Endodermal cell (in vitro differentiated cells): ENCODE measurements at regions not wholly inside any gene's neighbourhood (a gene's known extent, or its start where the extent isn't known, plus 50 kb on each side); places are given as distances from the start of the nearest gene placed in this dataset.

ENCODE experiments used
- DNase-seq: peaks from one replicate; pipeline ENCODE4 v3.0.0-alpha.2; 2017
- H3K27ac ChIP-seq: 2 replicates; pipeline ENCODE4 v1.5.1; 2013; ENCODE audit warnings: mild to moderate bottlenecking, low read depth, low read length, moderate library complexity
- H3K27me3 ChIP-seq: 2 replicates; pipeline ENCODE4 v1.6.1; 2013; ENCODE audit warnings: mild to moderate bottlenecking, low read length, moderate library complexity; ENCODE audit not compliant: insufficient read depth, control insufficient read depth, poor library complexity, severe bottlenecking
- H3K36me3 ChIP-seq: 2 replicates; pipeline ENCODE4 v1.7.0; 2013; ENCODE audit warnings: mild to moderate bottlenecking, low read length, moderate library complexity; ENCODE audit not compliant: control insufficient read depth, insufficient read depth
- H3K4me1 ChIP-seq: one replicate; pipeline ENCODE4 v1.7.0; 2013; ENCODE audit warnings: low read length; ENCODE audit not compliant: control insufficient read depth, insufficient read depth
- H3K4me3 ChIP-seq: 2 replicates; pipeline ENCODE4 v1.5.1; 2013; ENCODE audit warnings: mild to moderate bottlenecking, low read length, moderate library complexity
- H3K9ac ChIP-seq: 2 replicates; pipeline ENCODE4 v1.6.1; 2013; ENCODE audit warnings: mild to moderate bottlenecking, low read length, moderate library complexity; ENCODE audit not compliant: poor library complexity, severe bottlenecking; ENCODE audit errors: extremely low read depth
- H3K9me3 ChIP-seq: 2 replicates; pipeline ENCODE4 v1.6.1; 2013; ENCODE audit warnings: mild to moderate bottlenecking, low read length, moderate library complexity; ENCODE audit not compliant: control insufficient read depth
- H3K27ac Mint-ChIP-seq: 2 replicates; pipeline ENCODE4 v1.8.0; 2020; ENCODE audit warnings: mixed read lengths
- H3K27me3 Mint-ChIP-seq: 2 replicates; pipeline ENCODE4 v1.8.0; 2021; ENCODE audit warnings: mild to moderate bottlenecking, mixed read lengths; ENCODE audit not compliant: insufficient read depth
- H3K36me3 Mint-ChIP-seq: 2 replicates; pipeline ENCODE4 v1.8.0; 2020; ENCODE audit warnings: low read depth, mixed read lengths
- H3K4me1 Mint-ChIP-seq: 2 replicates; pipeline ENCODE4 v1.8.0; 2020; ENCODE audit warnings: mixed read lengths
- H3K4me3 Mint-ChIP-seq: 2 replicates; pipeline ENCODE4 v1.8.0; 2020; ENCODE audit warnings: mild to moderate bottlenecking, moderate library complexity, mixed read lengths
- H3K9me3 Mint-ChIP-seq: 2 replicates; pipeline ENCODE4 v1.8.0; 2020; ENCODE audit warnings: mild to moderate bottlenecking, mixed read lengths
- CTCF ChIP-seq: fragments of 200-600 bp; sonication (generic); conservative IDR thresholded peaks from 2 replicates; pipeline ENCODE4 v1.5.0; 2021; ENCODE audit warnings: antibody characterized with exemption, mild to moderate bottlenecking
- WGBS, 2 experiments: methylation state at CpG; one replicate each; pipeline versions ENCODE4 v1.1.5 to v1.1.7; 2013; ENCODE audit warnings: missing lambda C conversion rate in 2 of 2, mixed read lengths in 1 of 2; ENCODE audit not compliant: insufficient coverage in 1 of 2, insufficient read length in 1 of 2; 5-methylcytosine and 5-hydroxymethylcytosine counted together

GRCh38 chr13:75217949-75218348 is 264.0 kb downstream of the TBC1D4 start:
- Mint-ChIP-seq H3K4me3 (no peak overlapping the region), H3K9me3 (no peaks in the 10 kb centered on the region), H3K36me3 (no peaks in the 10 kb centered on the region), H3K27ac (no peak overlapping the region), H3K27me3 (peaks cover 31% of the 10 kb centered on the region), H3K4me1 (peaks cover 5% of the 10 kb centered on the region)
- peaks cover 34% of the 10 kb centered on the region for H3K27me3 ChIP-seq
- no peaks in the 10 kb centered on the region for H3K36me3 ChIP-seq
- no peak for DNase-seq
- H3K4me3 ChIP-seq, result no peak overlapping the region
- no peak overlapping the region for H3K9ac ChIP-seq
- TF ChIP-seq CTCF, result no peak
- no peak overlapping the region for H3K27ac ChIP-seq
- WGBS, 2 experiments, result 20 to 48% methylated on average over 1 of the region's 1 CpG
- H3K9me3 ChIP-seq, result no peaks in the 10 kb centered on the region
- no peaks in the 10 kb centered on the region for H3K4me1 ChIP-seq

DNA sequence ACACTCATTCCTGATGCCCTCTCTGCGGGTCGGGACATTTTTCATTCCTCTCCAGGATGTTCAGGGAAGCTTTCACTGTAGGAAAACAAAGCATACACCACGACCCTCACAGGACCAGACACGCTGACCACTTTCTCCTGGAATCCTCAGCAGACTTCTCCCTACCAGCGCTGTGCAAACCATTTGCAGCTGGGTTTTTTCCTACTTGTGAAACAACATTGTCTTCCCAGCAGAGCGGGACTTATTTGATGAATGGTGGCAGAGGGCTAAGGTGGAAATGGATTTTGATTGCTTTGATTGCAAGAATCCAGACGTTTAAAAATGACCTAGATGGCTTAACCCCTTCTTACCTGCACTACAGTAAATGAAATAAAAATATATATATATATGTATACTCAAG is 265.9 kb downstream of the TBC1D4 start:
- no peak overlapping the region for H3K27ac ChIP-seq
- H3K27ac Mint-ChIP-seq, result no peak overlapping the region
- 73 to 87% methylated on average over 2 to 5 of the region's 7 CpGs for WGBS, 2 experiments
- H3K9me3 ChIP-seq, result no peaks in the 10 kb centered on the region
- no peaks in the 10 kb centered on the region for H3K36me3 Mint-ChIP-seq
- H3K4me3 ChIP-seq, result no peak overlapping the region
- H3K36me3 ChIP-seq, result no peaks in the 10 kb centered on the region
- no peak for DNase-seq
- H3K9ac ChIP-seq, result no peak overlapping the region
- H3K27me3 Mint-ChIP-seq, result peaks cover 22% of the 10 kb centered on the region
- no peaks in the 10 kb centered on the region for H3K4me1 ChIP-seq
- H3K4me3 Mint-ChIP-seq, result no peak overlapping the region
- peaks cover 5% of the 10 kb centered on the region for H3K4me1 Mint-ChIP-seq
- H3K9me3 Mint-ChIP-seq, result no peaks in the 10 kb centered on the region
- TF ChIP-seq CTCF, result no peak
- peaks cover 26% of the 10 kb centered on the region for H3K27me3 ChIP-seq

- Histone ChIP-seq H3K36me3 (no peaks in the 10 kb centered on the region), H3K4me3 (no peak overlapping the region), H3K4me1 (no peaks in the 10 kb centered on the region), H3K27me3 (peaks cover 14% of the 10 kb centered on the region), H3K9ac (no peak overlapping the region), H3K27ac (no peak overlapping the region), H3K9me3 (no peaks in the 10 kb centered on the region)
- no peak for DNase-seq
- Mint-ChIP-seq H3K4me3 (no peak overlapping the region), H3K27ac (no peak overlapping the region), H3K9me3 (no peaks in the 10 kb centered on the region), H3K27me3 (peaks cover 10% of the 10 kb centered on the region), H3K36me3 (no peaks in the 10 kb centered on the region), H3K4me1 (peaks cover 4% of the 10 kb centered on the region)
- TF ChIP-seq CTCF, result no peak
- 83% methylated on average over 1 of the region's 2 CpGs; no CpG with 5 or more reads in 1 of the 2 experiments for WGBS, 2 experiments
Observed at GRCh38 chr13:75214846-75215245, 267.1 kb downstream of the TBC1D4 start.
